NB4 (cell line): ENCODE measurements at regions not wholly inside any gene's neighbourhood (a gene's known extent, or its start where the extent isn't known, plus 50 kb on each side); places are given as distances from the start of the nearest gene placed in this dataset.
"Not testable (repeated sequence)": the region's sequence is repeated elsewhere in the genome, so short reads cannot be mapped to it uniquely, and the experiment has no call there.

Experiments
- DNase-seq: peaks from one replicate; pipeline ENCODE4 v3.0.0; 2010; ENCODE audit warnings: low read depth
- H3K4me3 ChIP-seq: one replicate; pipeline ENCODE4 v1.5.1; 2011; ENCODE audit warnings: mild to moderate bottlenecking, low read depth, low read length, moderate library complexity
- MYC ChIP-seq: IDR thresholded peaks from 2 replicates; pipeline ENCODE4 v1.6.1; 2011; ENCODE audit warnings: low read depth, low read length
- POLR2A ChIP-seq: IDR thresholded peaks from 2 replicates; pipeline ENCODE4 v1.6.1; 2011; ENCODE audit warnings: mild to moderate bottlenecking; ENCODE audit not compliant: insufficient read length; ENCODE audit errors: extremely low read depth
- TF ChIP-seq, protein P1 (sequence below): IDR thresholded peaks from one replicate; pipeline ENCODE4 v1.5.1; 2012; ENCODE audit warnings: low read depth, low read length
- TF ChIP-seq, protein P2 (sequence below): IDR thresholded peaks from 2 replicates; pipeline ENCODE4 v1.6.1; 2011; ENCODE audit warnings: low read depth, low read length

DNA sequence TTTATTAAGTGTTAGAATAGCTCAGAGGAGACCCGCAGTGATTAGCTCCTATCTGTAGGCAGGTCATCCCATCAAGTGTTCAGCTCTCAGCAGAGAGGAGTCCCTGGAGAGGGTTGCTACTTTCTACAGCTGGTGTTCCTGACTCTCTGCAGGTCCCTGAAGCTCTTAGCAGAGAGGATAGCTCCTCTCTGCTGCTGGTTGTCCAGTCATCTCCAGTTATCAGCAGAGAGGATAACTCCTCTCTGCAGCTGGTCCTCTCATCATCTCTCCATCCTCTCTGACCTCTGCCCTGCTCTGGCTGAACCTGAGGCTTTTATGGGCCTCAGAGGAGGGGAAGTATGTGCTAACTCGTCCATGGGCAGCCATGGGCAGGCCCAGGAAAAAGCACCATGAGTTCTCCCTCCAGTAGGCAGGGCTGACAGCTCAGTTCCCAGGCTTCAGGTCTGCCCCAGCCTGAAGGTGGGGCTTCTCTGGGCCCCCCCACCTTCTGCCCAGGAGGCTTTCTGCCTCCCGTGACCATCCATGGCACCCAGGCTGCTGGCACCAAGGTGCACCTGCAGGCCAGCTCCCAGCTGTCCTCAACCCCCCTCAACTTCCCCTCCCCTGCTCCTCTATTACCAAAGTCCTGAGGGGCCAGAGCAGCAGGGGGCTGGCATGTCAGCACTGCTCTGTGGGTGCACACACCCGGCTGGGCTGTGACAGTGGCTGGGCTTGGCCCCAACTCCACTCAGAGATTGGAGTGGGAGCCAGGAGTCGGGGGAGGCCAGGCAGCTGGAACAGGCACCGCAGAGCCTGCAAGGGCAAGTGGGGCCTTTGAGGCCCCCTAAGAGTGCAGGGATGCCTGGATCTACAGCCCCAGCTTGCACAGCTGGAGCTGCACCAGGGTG lies 98.9 kb upstream of the FRMD4B start:
- DNase-seq: no peak
- no peak overlapping the region for H3K4me3 ChIP-seq
- TF ChIP-seq MYC (no peak), POLR2A (no peak)
- TF ChIP-seq, protein P1, sequence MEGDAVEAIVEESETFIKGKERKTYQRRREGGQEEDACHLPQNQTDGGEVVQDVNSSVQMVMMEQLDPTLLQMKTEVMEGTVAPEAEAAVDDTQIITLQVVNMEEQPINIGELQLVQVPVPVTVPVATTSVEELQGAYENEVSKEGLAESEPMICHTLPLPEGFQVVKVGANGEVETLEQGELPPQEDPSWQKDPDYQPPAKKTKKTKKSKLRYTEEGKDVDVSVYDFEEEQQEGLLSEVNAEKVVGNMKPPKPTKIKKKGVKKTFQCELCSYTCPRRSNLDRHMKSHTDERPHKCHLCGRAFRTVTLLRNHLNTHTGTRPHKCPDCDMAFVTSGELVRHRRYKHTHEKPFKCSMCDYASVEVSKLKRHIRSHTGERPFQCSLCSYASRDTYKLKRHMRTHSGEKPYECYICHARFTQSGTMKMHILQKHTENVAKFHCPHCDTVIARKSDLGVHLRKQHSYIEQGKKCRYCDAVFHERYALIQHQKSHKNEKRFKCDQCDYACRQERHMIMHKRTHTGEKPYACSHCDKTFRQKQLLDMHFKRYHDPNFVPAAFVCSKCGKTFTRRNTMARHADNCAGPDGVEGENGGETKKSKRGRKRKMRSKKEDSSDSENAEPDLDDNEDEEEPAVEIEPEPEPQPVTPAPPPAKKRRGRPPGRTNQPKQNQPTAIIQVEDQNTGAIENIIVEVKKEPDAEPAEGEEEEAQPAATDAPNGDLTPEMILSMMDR: no peak
- TF ChIP-seq, protein P2, sequence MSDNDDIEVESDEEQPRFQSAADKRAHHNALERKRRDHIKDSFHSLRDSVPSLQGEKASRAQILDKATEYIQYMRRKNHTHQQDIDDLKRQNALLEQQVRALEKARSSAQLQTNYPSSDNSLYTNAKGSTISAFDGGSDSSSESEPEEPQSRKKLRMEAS: no peak

DNA sequence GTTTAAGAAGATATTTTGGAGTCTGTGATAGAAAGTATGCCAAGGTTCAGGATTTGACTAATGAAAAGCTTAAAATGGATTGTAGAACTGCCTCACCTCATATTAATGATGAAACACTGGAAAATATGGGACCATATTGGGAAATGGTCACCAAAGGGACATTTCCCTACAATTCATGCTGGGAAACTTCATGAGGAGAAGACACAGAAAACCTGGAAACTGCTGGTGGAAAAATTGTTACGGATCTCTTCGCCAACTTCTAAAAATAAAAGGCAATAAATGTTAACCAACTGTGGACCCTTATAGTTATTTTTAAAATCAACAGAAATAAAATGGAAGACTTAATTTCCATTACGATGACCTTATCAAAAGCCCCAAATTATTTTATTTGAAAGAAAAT lies 97.6 kb upstream of the FRMD4B start:
- no peak for DNase-seq
- H3K4me3 ChIP-seq: no peak overlapping the region

DNA sequence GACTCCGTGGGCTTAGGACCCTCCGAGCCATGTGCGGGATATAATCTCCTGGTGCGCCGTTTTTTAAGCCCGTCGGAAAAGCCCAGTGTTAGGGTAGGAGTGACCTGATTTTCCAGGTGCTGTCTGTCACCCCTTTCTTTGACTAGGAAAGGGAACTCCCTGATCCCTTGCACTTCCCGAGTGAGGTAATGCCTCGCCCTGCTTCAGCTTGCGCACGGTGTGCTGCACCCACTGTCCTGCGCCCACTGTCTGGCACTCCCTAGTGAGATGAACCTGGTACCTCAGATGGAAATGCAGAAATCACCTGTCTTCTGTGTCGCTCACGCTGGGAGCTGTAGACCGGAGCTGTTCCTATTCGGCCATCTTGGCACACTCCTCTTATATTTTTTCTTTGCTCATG lies 95.1 kb upstream of the FRMD4B start:
- H3K4me3 ChIP-seq, DNase-seq: not testable (repeated sequence)

More for the DNA sequence above, 97.6 kb upstream of the FRMD4B start:
- TF ChIP-seq, protein P1: no peak
- TF ChIP-seq POLR2A: no peak
- no peak for TF ChIP-seq MYC
- TF ChIP-seq, protein P2: no peak

GRCh38 chr3:69474186-69474585 lies 88.3 kb upstream of the FRMD4B start:
- DNase-seq: no peak
- no peak overlapping the region for H3K4me3 ChIP-seq
- TF ChIP-seq, protein P1: no peak
- TF ChIP-seq MYC: no peak
- TF ChIP-seq, protein P2: no peak
- no peak for TF ChIP-seq POLR2A

DNA sequence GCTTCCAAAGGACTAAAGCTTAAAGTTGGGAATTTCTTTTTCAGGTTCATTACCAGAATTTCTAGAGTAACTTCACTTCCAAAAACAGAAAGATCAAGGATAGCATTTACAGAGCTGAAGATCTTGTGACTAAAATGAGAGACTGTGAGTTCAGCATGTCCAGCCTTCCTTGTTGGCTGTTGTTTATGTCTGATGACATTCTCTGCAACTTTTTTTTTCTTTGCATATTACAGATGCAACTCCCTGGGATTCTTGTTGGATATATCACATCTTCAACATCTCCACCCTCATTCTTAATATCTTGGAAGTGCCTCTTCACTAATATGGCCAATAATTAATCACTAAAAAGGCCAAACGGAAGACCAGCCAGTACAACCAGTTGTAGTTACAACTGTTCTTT lies 86.2 kb upstream of the FRMD4B start:
- TF ChIP-seq, protein P1: no peak
- TF ChIP-seq, protein P2: no peak
- TF ChIP-seq MYC: no peak
- TF ChIP-seq POLR2A: no peak
- no peak overlapping the region for H3K4me3 ChIP-seq
- DNase-seq: no peak

- no peak for DNase-seq
- TF ChIP-seq POLR2A (no peak), MYC (no peak)
- TF ChIP-seq, protein P2: no peak
- TF ChIP-seq, protein P1: no peak
- H3K4me3 ChIP-seq: no peak overlapping the region
These were observed 77.6 kb upstream of the FRMD4B start for GRCh38 chr3:69463531-69463930.
